SU-DHL-6 (cell line): ENCODE measurements at regions not wholly inside any gene's neighbourhood (a gene's known extent, or its start where the extent isn't known, plus 50 kb on each side); places are given as distances from the start of the nearest gene placed in this dataset.

ENCODE experiments used
- H2AFZ ChIP-seq: fragments of 200-600 bp; sonication (generic); 2 replicates; pipeline ENCODE4 v1.6.1; 2014; ENCODE audit warnings: low read depth, mild to moderate bottlenecking, moderate library complexity, mixed read lengths, antibody characterized with exemption, low read length; ENCODE audit not compliant: severe bottlenecking
- H3F3A ChIP-seq: fragments of 200-600 bp; shearing (Covaris generic); 2 replicates; pipeline ENCODE4 v1.6.0; 2016; ENCODE audit warnings: antibody characterized with exemption, mild to moderate bottlenecking; ENCODE audit not compliant: insufficient read depth
- H3K27ac ChIP-seq: fragments of 200-600 bp; sonication (generic); 2 replicates; pipeline ENCODE4 v1.5.1; 2016; ENCODE audit warnings: low read depth, mild to moderate bottlenecking, low read length, moderate library complexity, mixed read lengths
- H3K27me3 ChIP-seq: fragments of 200-600 bp; sonication (generic), shearing (Covaris generic); 2 replicates; pipeline ENCODE4 v1.6.0; 2014; ENCODE audit warnings: mild to moderate bottlenecking, low read length
- H3K36me3 ChIP-seq: fragments of 200-600 bp; sonication (generic); 2 replicates; pipeline ENCODE4 v1.6.1; 2014; ENCODE audit warnings: mild to moderate bottlenecking, low read length, mixed read lengths
- H3K4me2 ChIP-seq: fragments of 300-600, 200-600 bp; shearing (Covaris generic), sonication (generic); 2 replicates; pipeline ENCODE4 v1.6.0; 2014; ENCODE audit warnings: low read length, low read depth, mild to moderate bottlenecking; ENCODE audit not compliant: poor library complexity, severe bottlenecking
- H3K4me3 ChIP-seq: fragments of 200-600 bp; sonication (generic); 2 replicates; pipeline ENCODE4 v1.5.1; 2014; ENCODE audit warnings: antibody characterized with exemption, low read length, mild to moderate bottlenecking, mixed read lengths; ENCODE audit not compliant: insufficient read depth, poor library complexity, severe bottlenecking
- H3K79me2 ChIP-seq: fragments of 200-600 bp; sonication (generic); 2 replicates; pipeline ENCODE4 v1.6.1; 2014; ENCODE audit warnings: mild to moderate bottlenecking, low read length, moderate library complexity; ENCODE audit not compliant: insufficient read depth
- H3K9ac ChIP-seq: fragments of 200-600 bp; sonication (generic); 2 replicates; pipeline ENCODE4 v1.7.0; 2014; ENCODE audit warnings: mild to moderate bottlenecking, low read length
- H3K9me2 ChIP-seq: fragments of 200-600 bp; sonication (generic); replicated peaks from 2 replicates; pipeline ENCODE4 v1.6.1; 2014; ENCODE audit warnings: low read length; ENCODE audit not compliant: insufficient read depth
- H3K9me3 ChIP-seq: fragments of 200-600 bp; sonication (generic); 2 replicates; pipeline ENCODE4 v1.6.1; 2014; ENCODE audit warnings: low read length, mixed read lengths; ENCODE audit not compliant: insufficient read depth
- H4K20me1 ChIP-seq: fragments of 200-600 bp; sonication (generic); 2 replicates; pipeline ENCODE4 v1.6.1; 2014; ENCODE audit warnings: low read depth, mild to moderate bottlenecking, antibody characterized with exemption, low read length, moderate library complexity, mixed read lengths
- CTCF ChIP-seq: fragments of 200-600 bp; sonication (generic); IDR thresholded peaks from one replicate; pipeline ENCODE4 v1.5.1; 2017; ENCODE audit warnings: antibody characterized with exemption, mild to moderate bottlenecking, low read length, moderate library complexity; ENCODE audit not compliant: insufficient read depth, poor library complexity, severe bottlenecking
- EZH2phosphoT487 ChIP-seq: fragments of 200-600 bp; sonication (generic), shearing (Covaris generic); conservative IDR thresholded peaks from 2 replicates; pipeline ENCODE4 v1.6.1; 2018; ENCODE audit warnings: mild to moderate bottlenecking, antibody characterized with exemption, low read length, moderate library complexity, mixed read lengths

- Histone ChIP-seq H3K36me3 (no peaks in the 10 kb centered on the region), H3K9me3 (no peaks in the 10 kb centered on the region), H2AFZ (no peak overlapping the region), H3K27me3 (no peaks in the 10 kb centered on the region), H3K27ac (no peak overlapping the region), H4K20me1 (no peaks in the 10 kb centered on the region), H3K9me2 (no peaks in the 10 kb centered on the region), H3K79me2 (no peaks in the 10 kb centered on the region), H3K4me3 (peak overlapping the region; percentile 61), H3F3A (no peaks in the 10 kb centered on the region; the same call in 1 of the 2 replicates), H3K4me2 (peak overlapping the region; percentile 70), H3K9ac (no peak overlapping the region)
- no peak for TF ChIP-seq EZH2phosphoT487
These were observed 109.6 kb upstream of the KCTD1 start for GRCh38 chr18:26657631-26658581.

- Histone ChIP-seq H3K27me3 (no peaks in the 10 kb centered on the region), H3K27ac (no peak overlapping the region)
These were observed 108.7 kb upstream of the KCTD1 start for GRCh38 chr18:26656944-26657536.

GRCh38 chr18:26656431-26656943, 108.1 kb upstream of the KCTD1 start:
- H3K36me3 ChIP-seq: no peaks in the 10 kb centered on the region
- no peaks in the 10 kb centered on the region for H3K9me2 ChIP-seq
- no peaks in the 10 kb centered on the region for H4K20me1 ChIP-seq
- no peaks in the 10 kb centered on the region for H3K79me2 ChIP-seq
- H3K4me2 ChIP-seq: peak overlapping the region; percentile 70
- no peak overlapping the region for H2AFZ ChIP-seq
- H3K9ac ChIP-seq: peak overlapping the region; percentile 40; the same call in 1 of the 2 replicates
- H3K27me3 ChIP-seq: no peaks in the 10 kb centered on the region
- TF ChIP-seq EZH2phosphoT487: no peak
- H3F3A ChIP-seq: no peaks in the 10 kb centered on the region; the same call in 1 of the 2 replicates
- H3K27ac ChIP-seq: no peak overlapping the region
- no peaks in the 10 kb centered on the region for H3K9me3 ChIP-seq
- peak overlapping the region; percentile 61 for H3K4me3 ChIP-seq

More at GRCh38 chr18:26656944-26657536, 108.7 kb upstream of the KCTD1 start:
- no peaks in the 10 kb centered on the region for H3K9me2 ChIP-seq
- peak overlapping the region; percentile 61 for H3K4me3 ChIP-seq
- H3K9ac ChIP-seq: peak overlapping the region; percentile 40; the same call in 1 of the 2 replicates
- no peaks in the 10 kb centered on the region for H3K9me3 ChIP-seq
- no peaks in the 10 kb centered on the region for H3K79me2 ChIP-seq
- no peaks in the 10 kb centered on the region for H3K36me3 ChIP-seq
- TF ChIP-seq CTCF: no peak
- no peaks in the 10 kb centered on the region; the same call in 1 of the 2 replicates for H3F3A ChIP-seq
- no peaks in the 10 kb centered on the region for H4K20me1 ChIP-seq
- H2AFZ ChIP-seq: peak overlapping the region; percentile 64
- H3K4me2 ChIP-seq: peak overlapping the region; percentile 70

- H3K27ac ChIP-seq: no peak overlapping the region
- peak overlapping the region; percentile 20; the same call in 1 of the 2 replicates for H3K9ac ChIP-seq
- H3K79me2 ChIP-seq: no peaks in the 10 kb centered on the region
- H2AFZ ChIP-seq: no peak overlapping the region
- peak overlapping the region; percentile 61 for H3K4me3 ChIP-seq
- no peaks in the 10 kb centered on the region for H4K20me1 ChIP-seq
- no peaks in the 10 kb centered on the region for H3K27me3 ChIP-seq
- H3K9me2 ChIP-seq: no peaks in the 10 kb centered on the region
- no peaks in the 10 kb centered on the region for H3K9me3 ChIP-seq
- H3K4me2 ChIP-seq: peak overlapping the region; percentile 70
- no peaks in the 10 kb centered on the region; the same call in 1 of the 2 replicates for H3F3A ChIP-seq
- no peak for TF ChIP-seq CTCF
- no peak for TF ChIP-seq EZH2phosphoT487
- H3K36me3 ChIP-seq: no peaks in the 10 kb centered on the region
These were observed 107.4 kb upstream of the KCTD1 start for GRCh38 chr18:26655525-26656430.
